ENCODE measurements at regions not wholly inside any gene's neighbourhood (a gene's known extent, or its start where the extent isn't known, plus 50 kb on each side); places are given as distances from the start of the nearest gene placed in this dataset.

DNA sequence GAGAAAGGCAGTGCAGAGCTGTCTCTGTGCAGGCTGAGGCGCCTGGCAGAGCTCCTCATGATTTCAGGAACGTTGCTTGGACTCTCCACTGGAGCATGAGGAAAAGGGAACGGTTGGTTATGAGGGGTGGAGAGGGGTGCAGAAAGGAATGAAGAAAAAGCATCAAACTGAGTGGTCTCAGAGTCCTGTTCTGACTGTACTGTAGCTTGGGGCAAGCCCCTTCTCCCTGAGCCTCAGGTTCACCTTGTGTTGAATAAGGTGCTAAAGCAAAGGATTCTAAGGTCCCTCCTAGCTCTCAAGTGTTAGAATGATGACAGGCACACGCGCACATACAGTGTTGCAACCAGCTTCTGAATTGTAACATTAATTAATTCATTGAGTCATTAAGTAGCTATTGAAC, 125.2 kb upstream of the PARP11 start:
- Histone ChIP-seq H3K4me3 (no peak overlapping the region), H3K27ac (no peak overlapping the region), H3K27me3 (no peaks in the 10 kb centered on the region), H3K36me3 (no peaks in the 10 kb centered on the region), H3K4me1 (no peaks in the 10 kb centered on the region), H3K9me3 (no peaks in the 10 kb centered on the region)
- DNase-seq (ENCODE audit: low spot score in 2 of 2), result no peak
- TF ChIP-seq, protein P1, sequence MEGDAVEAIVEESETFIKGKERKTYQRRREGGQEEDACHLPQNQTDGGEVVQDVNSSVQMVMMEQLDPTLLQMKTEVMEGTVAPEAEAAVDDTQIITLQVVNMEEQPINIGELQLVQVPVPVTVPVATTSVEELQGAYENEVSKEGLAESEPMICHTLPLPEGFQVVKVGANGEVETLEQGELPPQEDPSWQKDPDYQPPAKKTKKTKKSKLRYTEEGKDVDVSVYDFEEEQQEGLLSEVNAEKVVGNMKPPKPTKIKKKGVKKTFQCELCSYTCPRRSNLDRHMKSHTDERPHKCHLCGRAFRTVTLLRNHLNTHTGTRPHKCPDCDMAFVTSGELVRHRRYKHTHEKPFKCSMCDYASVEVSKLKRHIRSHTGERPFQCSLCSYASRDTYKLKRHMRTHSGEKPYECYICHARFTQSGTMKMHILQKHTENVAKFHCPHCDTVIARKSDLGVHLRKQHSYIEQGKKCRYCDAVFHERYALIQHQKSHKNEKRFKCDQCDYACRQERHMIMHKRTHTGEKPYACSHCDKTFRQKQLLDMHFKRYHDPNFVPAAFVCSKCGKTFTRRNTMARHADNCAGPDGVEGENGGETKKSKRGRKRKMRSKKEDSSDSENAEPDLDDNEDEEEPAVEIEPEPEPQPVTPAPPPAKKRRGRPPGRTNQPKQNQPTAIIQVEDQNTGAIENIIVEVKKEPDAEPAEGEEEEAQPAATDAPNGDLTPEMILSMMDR (IDR thresholded peaks at IDR 0.05), result no peak
- intact Hi-C loops (cut with DNase I), result loop anchor here (5.0 kb wide), 1 partner anchor 111 kb away; no protein-coding TSS in a partner anchor

DNA sequence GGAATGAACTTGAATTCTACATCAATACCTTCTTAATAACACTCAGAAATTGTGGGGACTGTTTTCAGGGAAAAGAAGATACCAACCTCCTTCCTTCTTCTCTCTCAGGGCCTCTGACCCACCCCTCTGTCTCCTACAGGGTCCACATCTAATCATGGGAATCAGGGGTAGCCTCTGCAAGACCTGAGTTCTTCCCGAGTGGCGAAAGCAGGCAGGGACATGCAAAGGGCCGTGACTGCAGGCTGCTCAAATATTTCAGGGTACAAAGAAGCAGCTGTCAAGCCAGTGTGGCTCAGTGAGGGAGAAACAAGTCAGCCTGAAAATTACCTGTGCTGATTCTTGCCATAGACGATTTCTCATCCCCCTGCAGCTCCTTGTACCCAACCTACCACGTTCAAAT, 123.1 kb upstream of the PARP11 start:
- no peaks in the 10 kb centered on the region for H3K36me3 ChIP-seq
- DNase-seq (ENCODE audit: low spot score in 2 of 2), result no peak
- H3K27me3 ChIP-seq, result no peaks in the 10 kb centered on the region
- no peaks in the 10 kb centered on the region for H3K4me1 ChIP-seq
- intact Hi-C loops (cut with DNase I), result loop anchor here (2.0 to 5.0 kb wide), 2 partner anchors 109 to 280 kb away; no protein-coding TSS in a partner anchor
- no peak overlapping the region for H3K4me3 ChIP-seq
- no peak overlapping the region for H3K27ac ChIP-seq
- TF ChIP-seq, protein P1 (IDR thresholded peaks at IDR 0.05), result no peak
- no peaks in the 10 kb centered on the region for H3K9me3 ChIP-seq

DNA sequence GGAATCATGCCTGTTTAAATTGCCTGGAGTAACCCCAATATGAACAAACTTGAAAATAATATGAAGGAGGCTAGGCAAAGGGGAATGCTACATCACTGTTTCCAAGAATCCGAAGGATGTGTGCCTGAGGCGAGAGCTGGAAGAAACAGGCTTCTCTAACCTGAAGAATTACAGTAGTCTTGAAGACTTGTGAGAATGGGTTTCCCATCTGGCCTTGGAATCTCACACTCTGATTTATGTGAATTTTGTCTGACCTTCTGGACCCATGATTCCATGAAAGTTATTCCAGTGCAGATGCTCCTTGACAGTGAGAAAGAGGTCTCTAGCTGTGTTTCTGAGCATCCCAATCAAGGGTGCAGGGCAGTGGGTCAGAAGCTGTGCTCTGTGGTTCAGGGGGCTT, 122.1 kb upstream of the PARP11 start:
- H3K27me3 ChIP-seq, result no peaks in the 10 kb centered on the region
- no peaks in the 10 kb centered on the region for H3K9me3 ChIP-seq
- no peak overlapping the region for H3K4me3 ChIP-seq
- DNase-seq (ENCODE audit: low spot score in 2 of 2), result no peak
- no peaks in the 10 kb centered on the region for H3K36me3 ChIP-seq
- intact Hi-C loops (cut with DNase I), result loop anchor here (1.0 to 5.0 kb wide), 2 partner anchors 42 to 108 kb away; no protein-coding TSS in a partner anchor
- TF ChIP-seq, protein P1 (IDR thresholded peaks at IDR 0.05), result no peak
- H3K4me1 ChIP-seq, result no peaks in the 10 kb centered on the region
- no peak overlapping the region for H3K27ac ChIP-seq

DNA sequence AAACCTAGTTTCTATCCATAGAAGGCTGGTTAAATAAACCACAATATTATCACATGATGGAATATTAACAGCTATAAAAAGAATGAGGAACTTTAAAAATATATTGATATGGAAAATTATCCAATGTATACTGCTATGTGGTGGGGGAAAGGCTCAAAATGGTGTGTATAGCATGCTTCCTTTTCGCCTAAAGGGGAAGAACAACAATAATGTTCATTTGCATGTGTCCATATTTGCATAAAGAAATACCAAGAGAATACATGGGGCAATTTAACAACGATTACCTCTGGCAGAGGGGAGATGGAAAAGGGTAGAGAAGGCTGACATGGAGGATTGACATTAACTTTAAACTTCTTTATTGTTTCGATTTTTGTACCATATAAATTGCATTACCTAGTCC, 121.3 kb upstream of the PARP11 start:
- Histone ChIP-seq H3K4me3 (no peak overlapping the region), H3K36me3 (no peaks in the 10 kb centered on the region), H3K27ac (no peak overlapping the region), H3K4me1 (no peaks in the 10 kb centered on the region), H3K27me3 (no peaks in the 10 kb centered on the region), H3K9me3 (no peaks in the 10 kb centered on the region)
- DNase-seq (ENCODE audit: low spot score in 2 of 2), result no peak
- intact Hi-C loops (cut with DNase I), result no loop called here
- TF ChIP-seq, protein P1 (IDR thresholded peaks at IDR 0.05), result no peak

DNA sequence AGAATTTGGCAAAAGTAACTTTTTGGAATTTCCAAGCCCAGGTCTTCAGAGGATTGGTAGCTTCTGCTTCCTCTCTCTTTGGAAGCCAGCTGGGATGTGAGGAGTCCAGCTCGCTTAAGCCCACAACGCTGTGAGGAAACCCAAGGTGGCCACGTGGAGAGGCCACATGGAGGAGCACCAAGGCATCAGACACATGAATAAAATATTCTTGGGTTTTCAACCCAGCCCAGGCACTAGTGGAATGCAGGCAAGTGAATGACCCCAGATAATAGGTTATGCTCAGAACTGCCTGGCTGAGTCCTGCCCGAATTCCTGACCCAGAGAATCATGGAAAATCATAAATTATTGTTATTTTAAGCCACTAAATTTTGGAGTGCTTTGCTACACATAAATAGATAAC, 119.7 kb upstream of the PARP11 start:
- Histone ChIP-seq H3K27ac (no peak overlapping the region), H3K9me3 (no peaks in the 10 kb centered on the region), H3K27me3 (no peaks in the 10 kb centered on the region), H3K36me3 (no peaks in the 10 kb centered on the region), H3K4me3 (no peak overlapping the region), H3K4me1 (no peaks in the 10 kb centered on the region)
- TF ChIP-seq, protein P1 (IDR thresholded peaks at IDR 0.05), result no peak
- no peak for DNase-seq (ENCODE audit: low spot score in 2 of 2)
- intact Hi-C loops (cut with DNase I), result no loop called here

Data from ascending aorta (tissue), 2 donors.